ENCODE measurements at regions not wholly inside any gene's neighbourhood (a gene's known extent, or its start where the extent isn't known, plus 50 kb on each side); places are given as distances from the start of the nearest gene placed in this dataset.

- intact Hi-C loops (cut with DNase I; ENCODE audit: low total_unique reads): no loop called here
- TF ChIP-seq CTCF (IDR thresholded peaks at IDR 0.05) (no peak), POLR2A (IDR thresholded peaks at IDR 0.05) (no peak)
- 72 to 86% methylated on average over 1 of the region's 1 CpG for WGBS, 2 donors
- DNase-seq (ENCODE audit: low spot score in 2 of 2): no peak
- no peak overlapping the region for H3K4me3 ChIP-seq (ENCODE audit: low read depth, poor library complexity, severe bottlenecking)
These were observed 190.5 kb downstream of the TOMM20 start for GRCh38 chr1:234938135-234938534.

- intact Hi-C loops (cut with DNase I; ENCODE audit: low total_unique reads): no loop called here
- TF ChIP-seq POLR2A (IDR thresholded peaks at IDR 0.05) (no peak), CTCF (IDR thresholded peaks at IDR 0.05) (no peak)
- no peak overlapping the region for H3K4me3 ChIP-seq (ENCODE audit: low read depth, poor library complexity, severe bottlenecking)
- 88 to 90% methylated on average over 7 of the region's 7 CpGs for WGBS, 2 donors
- DNase-seq (ENCODE audit: low spot score in 2 of 2): no peak
These were observed 191.8 kb downstream of the TOMM20 start for GRCh38 chr1:234936612-234937389.

- intact Hi-C loops (cut with DNase I; ENCODE audit: low total_unique reads): no loop called here
- 80 to 93% methylated on average over 7 of the region's 7 CpGs for WGBS, 2 donors
- peak in 1 of 2 donors; percentile 63 for DNase-seq (ENCODE audit: low spot score in 2 of 2)
- TF ChIP-seq POLR2A (IDR thresholded peaks at IDR 0.05): no peak
- TF ChIP-seq CTCF (IDR thresholded peaks at IDR 0.05): no peak
- no peak overlapping the region for H3K4me3 ChIP-seq (ENCODE audit: low read depth, poor library complexity, severe bottlenecking)
These were observed 194.0 kb downstream of the TOMM20 start for GRCh38 chr1:234934611-234935033.

- intact Hi-C loops (cut with DNase I; ENCODE audit: low total_unique reads): no loop called here
- H3K4me3 ChIP-seq (ENCODE audit: low read depth, poor library complexity, severe bottlenecking): no peak overlapping the region
- peak in 1 of 2 donors; percentile 87 for DNase-seq (ENCODE audit: low spot score in 2 of 2)
- 24 to 38% methylated on average over 2 of the region's 2 CpGs for WGBS, 2 donors
- TF ChIP-seq POLR2A (IDR thresholded peaks at IDR 0.05): no peak
These were observed 195.2 kb downstream of the TOMM20 start for GRCh38 chr1:234933475-234933874.

- DNase-seq (ENCODE audit: low spot score in 2 of 2): peak in 1 of 2 donors; percentile 82
- no peak overlapping the region for H3K4me3 ChIP-seq (ENCODE audit: low read depth, poor library complexity, severe bottlenecking)
- 85% methylated on average over 15 of the region's 15 CpGs for WGBS, 2 donors
- TF ChIP-seq CTCF (IDR thresholded peaks at IDR 0.05): no peak
- no peak for TF ChIP-seq POLR2A (IDR thresholded peaks at IDR 0.05)
- intact Hi-C loops (cut with DNase I; ENCODE audit: low total_unique reads): no loop called here
These were observed 195.9 kb downstream of the TOMM20 start for GRCh38 chr1:234932511-234933430.

GRCh38 chr1:234932106-234932505, 196.5 kb downstream of the TOMM20 start:
- intact Hi-C loops (cut with DNase I; ENCODE audit: low total_unique reads): no loop called here
- no peak for TF ChIP-seq POLR2A (IDR thresholded peaks at IDR 0.05)
- no peak for TF ChIP-seq CTCF (IDR thresholded peaks at IDR 0.05)
- no peak overlapping the region for H3K4me3 ChIP-seq (ENCODE audit: low read depth, poor library complexity, severe bottlenecking)
- WGBS, 2 donors: 96% methylated on average over 12 of the region's 12 CpGs
- DNase-seq (ENCODE audit: low spot score in 2 of 2): peak in 1 of 2 donors; percentile 72
